ENCODE measurements at regions not wholly inside any gene's neighbourhood (a gene's known extent, or its start where the extent isn't known, plus 50 kb on each side); places are given as distances from the start of the nearest gene placed in this dataset.

DNA sequence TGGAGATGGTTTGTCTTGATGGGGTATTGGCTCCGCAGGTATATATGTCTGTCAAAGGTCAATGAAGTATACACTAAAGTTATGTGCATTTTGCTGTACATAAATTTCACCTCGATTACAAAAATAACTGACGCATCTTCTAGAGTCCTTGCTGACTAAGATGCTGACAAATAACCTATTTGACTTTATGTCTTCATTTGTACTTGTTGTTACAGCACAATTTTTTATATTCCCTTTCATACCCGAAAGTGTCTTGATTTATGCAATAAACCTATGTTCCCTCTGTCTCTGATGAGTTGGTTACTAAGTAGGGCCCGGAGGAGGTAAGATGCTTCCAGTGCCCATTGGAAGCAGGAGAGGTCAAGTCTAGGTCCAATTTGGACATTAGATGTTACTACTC lies 93.5 kb downstream of the COPS8 start:
- DNase-seq (ENCODE audit: low spot score), result no peak
- TF ChIP-seq, protein P1, sequence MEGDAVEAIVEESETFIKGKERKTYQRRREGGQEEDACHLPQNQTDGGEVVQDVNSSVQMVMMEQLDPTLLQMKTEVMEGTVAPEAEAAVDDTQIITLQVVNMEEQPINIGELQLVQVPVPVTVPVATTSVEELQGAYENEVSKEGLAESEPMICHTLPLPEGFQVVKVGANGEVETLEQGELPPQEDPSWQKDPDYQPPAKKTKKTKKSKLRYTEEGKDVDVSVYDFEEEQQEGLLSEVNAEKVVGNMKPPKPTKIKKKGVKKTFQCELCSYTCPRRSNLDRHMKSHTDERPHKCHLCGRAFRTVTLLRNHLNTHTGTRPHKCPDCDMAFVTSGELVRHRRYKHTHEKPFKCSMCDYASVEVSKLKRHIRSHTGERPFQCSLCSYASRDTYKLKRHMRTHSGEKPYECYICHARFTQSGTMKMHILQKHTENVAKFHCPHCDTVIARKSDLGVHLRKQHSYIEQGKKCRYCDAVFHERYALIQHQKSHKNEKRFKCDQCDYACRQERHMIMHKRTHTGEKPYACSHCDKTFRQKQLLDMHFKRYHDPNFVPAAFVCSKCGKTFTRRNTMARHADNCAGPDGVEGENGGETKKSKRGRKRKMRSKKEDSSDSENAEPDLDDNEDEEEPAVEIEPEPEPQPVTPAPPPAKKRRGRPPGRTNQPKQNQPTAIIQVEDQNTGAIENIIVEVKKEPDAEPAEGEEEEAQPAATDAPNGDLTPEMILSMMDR (IDR thresholded peaks at IDR 0.05; ENCODE audit: extremely low read depth, insufficient read depth, missing control alignments), result no peak
- in situ Hi-C loops (cut with MboI; ENCODE audit: low pct_unique_long_range_greater_than_20kb, low sequenced_read_pairs, unreplicated experiment), result no loop called here

DNA sequence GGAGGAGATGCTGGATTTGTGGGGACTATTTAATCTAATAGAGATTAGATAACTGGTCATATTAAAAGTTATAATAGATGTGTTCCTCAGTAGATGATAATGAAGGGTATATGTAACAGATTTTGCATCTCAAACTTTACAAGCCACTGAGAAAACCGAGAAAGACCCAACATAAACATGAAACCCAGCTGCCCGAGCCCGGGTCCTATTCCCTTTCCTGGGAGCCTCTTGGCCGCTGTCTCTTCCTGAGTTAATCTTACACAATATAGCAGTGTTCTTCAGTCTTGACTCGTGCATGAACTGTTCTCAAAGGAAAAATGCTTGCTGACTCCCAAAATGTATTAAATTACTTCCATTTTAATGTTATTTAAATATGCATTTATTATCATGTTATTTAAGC lies 94.5 kb downstream of the COPS8 start:
- TF ChIP-seq, protein P1 (IDR thresholded peaks at IDR 0.05; ENCODE audit: extremely low read depth, insufficient read depth, missing control alignments), result no peak
- in situ Hi-C loops (cut with MboI; ENCODE audit: low pct_unique_long_range_greater_than_20kb, low sequenced_read_pairs, unreplicated experiment), result no loop called here

DNA sequence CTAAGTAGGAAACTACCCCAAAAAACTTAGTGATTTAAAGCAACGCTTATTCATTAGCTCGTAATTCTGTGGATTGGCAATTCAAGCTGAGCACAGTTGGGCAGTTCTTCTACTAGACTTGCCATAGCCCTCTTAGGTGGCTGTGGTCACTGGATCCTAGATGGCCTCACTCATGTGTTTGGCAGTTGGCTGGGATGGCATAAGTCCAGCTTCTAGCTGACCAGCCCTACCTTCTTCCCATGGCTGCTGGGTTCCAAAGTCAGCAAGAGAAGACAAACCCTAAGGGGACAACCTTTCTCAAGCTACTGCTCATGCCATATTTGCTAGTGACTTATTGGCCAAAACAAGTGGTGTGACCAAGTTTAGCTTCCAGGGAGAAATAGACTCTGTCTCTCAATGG lies 95.3 kb downstream of the COPS8 start:
- in situ Hi-C loops (cut with MboI; ENCODE audit: low pct_unique_long_range_greater_than_20kb, low sequenced_read_pairs, unreplicated experiment), result no loop called here
- TF ChIP-seq, protein P1 (IDR thresholded peaks at IDR 0.05; ENCODE audit: extremely low read depth, insufficient read depth, missing control alignments), result no peak

More for the DNA sequence above, 94.5 kb downstream of the COPS8 start:
- DNase-seq (ENCODE audit: low spot score), result no peak

DNA sequence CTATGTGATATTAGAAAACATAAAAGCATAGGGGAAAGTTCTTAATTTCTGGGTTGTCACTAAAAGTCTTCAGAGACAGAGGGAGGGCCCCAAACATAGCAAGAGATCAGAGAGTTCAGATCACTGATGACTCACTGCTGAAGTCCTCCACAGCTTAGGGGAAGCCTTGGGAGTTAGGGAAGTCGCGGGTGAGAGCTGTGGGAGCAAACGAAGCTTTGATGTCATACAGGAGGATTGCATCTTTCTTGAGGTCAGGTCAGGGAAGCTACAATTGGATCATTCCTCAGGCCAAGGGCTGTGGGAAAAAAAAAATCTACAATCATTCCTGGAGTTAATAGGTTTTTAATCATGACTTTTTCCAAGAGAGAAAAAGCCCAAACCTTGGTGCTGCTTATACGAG lies 96.2 kb downstream of the COPS8 start:
- no peak for DNase-seq (ENCODE audit: low spot score)
- TF ChIP-seq, protein P1 (IDR thresholded peaks at IDR 0.05; ENCODE audit: extremely low read depth, insufficient read depth, missing control alignments), result no peak
- in situ Hi-C loops (cut with MboI; ENCODE audit: low pct_unique_long_range_greater_than_20kb, low sequenced_read_pairs, unreplicated experiment), result no loop called here

More for the DNA sequence above, 95.3 kb downstream of the COPS8 start:
- DNase-seq (ENCODE audit: low spot score), result no peak

DNA sequence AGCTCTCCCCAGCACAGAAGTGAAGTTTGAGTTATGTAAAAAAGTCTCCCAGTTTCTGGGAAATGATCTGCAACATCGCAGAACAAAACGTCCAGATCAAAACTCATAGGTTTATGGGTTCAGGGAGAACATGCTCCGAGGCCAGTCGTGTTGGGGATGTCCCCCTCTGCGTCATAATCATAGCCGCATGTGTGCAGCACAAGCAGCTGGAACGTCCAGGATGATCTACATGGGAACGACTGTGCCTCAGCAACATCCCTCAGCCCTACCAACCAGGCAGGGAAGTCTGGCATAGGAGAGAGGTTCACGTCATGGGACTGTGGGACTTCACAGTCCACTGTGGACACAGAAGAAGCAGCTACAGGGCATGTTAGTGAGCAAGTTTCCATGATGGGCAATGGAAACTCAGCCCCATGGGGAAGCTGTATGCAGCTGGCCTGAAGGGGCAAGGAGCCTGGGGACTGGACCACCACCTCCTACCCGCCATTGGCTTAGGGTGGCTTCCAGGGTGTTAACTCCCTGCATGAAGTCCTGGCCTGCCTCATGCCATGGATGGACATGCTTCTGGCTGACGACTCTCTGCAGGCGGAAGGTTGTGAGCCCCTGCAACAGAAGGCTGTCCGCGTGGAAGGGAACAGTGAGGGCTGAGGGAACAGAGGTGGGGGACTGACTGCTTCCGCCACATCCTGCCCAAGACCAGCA lies 96.9 kb downstream of the COPS8 start:
- TF ChIP-seq, protein P1 (IDR thresholded peaks at IDR 0.05; ENCODE audit: extremely low read depth, insufficient read depth, missing control alignments), result no peak
- DNase-seq (ENCODE audit: low spot score), result no peak
- in situ Hi-C loops (cut with MboI; ENCODE audit: low pct_unique_long_range_greater_than_20kb, low sequenced_read_pairs, unreplicated experiment), result no loop called here

DNA sequence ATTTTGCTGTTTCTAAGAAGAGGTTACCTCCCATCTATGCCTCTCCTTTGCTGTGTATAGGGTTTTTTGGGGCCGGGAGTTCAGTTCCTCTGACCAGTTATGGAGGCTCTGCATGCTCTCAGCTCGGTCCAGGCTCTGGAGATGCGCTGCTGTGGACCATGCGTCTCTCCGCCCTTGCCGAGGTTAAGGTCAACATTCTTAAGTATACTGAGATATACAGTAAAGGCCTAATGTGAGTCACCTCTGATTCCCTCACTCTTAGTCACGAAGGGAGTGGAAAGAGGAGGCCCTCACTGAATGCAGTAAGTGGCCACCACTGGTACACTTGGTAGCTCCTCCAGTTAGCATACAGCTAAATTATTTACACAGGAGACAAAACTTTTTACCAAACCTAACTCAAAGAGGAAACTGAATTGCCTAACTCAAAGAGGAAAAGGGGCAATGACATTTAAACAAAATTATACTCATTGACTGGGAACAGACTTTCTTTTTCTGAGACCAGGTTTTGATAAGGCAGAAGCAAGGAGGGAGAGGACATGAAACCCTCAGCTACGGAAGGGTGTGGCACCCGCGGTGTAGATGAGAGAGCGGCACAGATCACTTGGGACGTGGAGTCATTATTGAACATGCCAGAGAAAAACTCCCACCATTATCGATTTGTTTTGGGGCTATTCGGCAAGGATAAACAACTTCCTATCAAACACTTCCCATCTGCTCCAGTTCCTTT lies 98.7 kb downstream of the COPS8 start:
- in situ Hi-C loops (cut with MboI; ENCODE audit: low pct_unique_long_range_greater_than_20kb, low sequenced_read_pairs, unreplicated experiment), result no loop called here
- no peak for DNase-seq (ENCODE audit: low spot score)
- TF ChIP-seq, protein P1 (IDR thresholded peaks at IDR 0.05; ENCODE audit: extremely low read depth, insufficient read depth, missing control alignments), result no peak

Data from GM13977 (cell line).